ENCODE measurements at regions not wholly inside any gene's neighbourhood (a gene's known extent, or its start where the extent isn't known, plus 50 kb on each side); places are given as distances from the start of the nearest gene placed in this dataset.

DNA sequence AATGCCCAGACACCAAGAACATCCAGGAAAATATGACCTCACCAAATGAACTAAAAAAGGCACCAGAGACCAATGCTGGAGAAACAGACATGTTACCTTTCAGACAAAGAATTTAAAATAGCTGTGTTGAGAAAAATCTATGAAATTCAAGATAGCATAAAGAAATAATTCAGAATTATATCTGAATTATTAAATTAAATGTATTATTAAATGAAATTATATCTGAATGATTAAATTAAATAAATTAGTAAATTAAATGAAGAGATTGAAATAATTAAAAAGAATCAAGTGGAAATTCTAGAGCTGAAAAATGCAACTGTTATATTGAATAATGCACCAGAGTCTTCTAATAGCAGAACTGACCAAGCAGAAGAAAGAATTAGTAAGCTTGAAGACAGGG lies 279.2 kb upstream of the SATB1 start:
- TF ChIP-seq POLR2A (IDR thresholded peaks at IDR 0.05; ENCODE audit: low read depth, low read length) (no peak), POLR2AphosphoS5 (IDR thresholded peaks at IDR 0.05; ENCODE audit: low read depth, low read length) (no peak)

All from GM12892 (cell line).